Gastrocnemius medialis (tissue), 4 donors: ENCODE measurements at regions not wholly inside any gene's neighbourhood (a gene's known extent, or its start where the extent isn't known, plus 50 kb on each side); places are given as distances from the start of the nearest gene placed in this dataset.

Source experiments
- CTCF ChIP-seq, 5 experiments: fragments of 450-650 bp in 3 of 5; fragments of 200-600 bp in 2 of 5; sonication (generic) in 2 of 5; IDR thresholded peaks in 4 of 5; conservative IDR thresholded peaks in 1 of 5; 1 replicate in 4 of 5; 2 replicates in 1 of 5; pipeline ENCODE4 v1.5.1; 2016 to 2019; ENCODE audit warnings: antibody characterized with exemption in 5 of 5, mild to moderate bottlenecking in 3 of 5, moderate library complexity in 3 of 5
- POLR2A ChIP-seq, 2 donors: fragments of 450-650 bp; IDR thresholded peaks; one replicate each; pipeline ENCODE4 v1.6.1; 2017; ENCODE audit warnings: antibody characterized with exemption in 2 of 2, mild to moderate bottlenecking in 2 of 2, moderate library complexity in 2 of 2

- TF ChIP-seq POLR2A (IDR thresholded peaks at IDR 0.05) (no peak), CTCF (IDR thresholded peaks at IDR 0.05 in 4 of 5, conservative IDR thresholded peaks at IDR 0.05 in 1 of 5) (no peak)
Observed at GRCh38 chr5:162817364-162817763, 620.0 kb upstream of the CCNG1 start.
